ENCODE measurements at regions not wholly inside any gene's neighbourhood (a gene's known extent, or its start where the extent isn't known, plus 50 kb on each side); places are given as distances from the start of the nearest gene placed in this dataset.
"Not testable (repeated sequence)": the region's sequence is repeated elsewhere in the genome, so short reads cannot be mapped to it uniquely, and the experiment has no call there.

DNA sequence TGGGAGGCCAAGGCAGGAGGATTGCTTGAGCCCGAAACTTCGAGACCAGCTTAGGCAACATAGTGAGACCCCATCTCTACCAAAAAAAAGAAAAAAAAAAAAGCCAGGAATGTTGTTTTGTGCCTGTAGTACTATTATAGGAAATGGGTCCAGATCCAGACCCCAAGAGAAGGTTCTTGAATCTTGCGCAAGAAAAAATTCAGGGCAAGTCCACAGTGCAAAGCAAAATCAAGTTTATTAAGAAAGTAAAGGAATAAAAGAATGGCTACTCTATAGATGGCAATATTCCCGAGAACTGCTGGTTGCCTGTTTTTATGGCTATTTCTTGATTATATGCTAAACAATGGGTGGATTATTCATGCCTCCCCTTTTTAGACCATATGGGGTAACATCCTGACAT, 51.2 kb upstream of the RDX start:
- Mint-ChIP-seq H3K36me3 (ENCODE audit: low read depth) (peaks cover 13% of the 10 kb centered on the region), H3K27me3 (no peaks in the 10 kb centered on the region), H3K9me3 (peaks cover 15% of the 10 kb centered on the region), H3K27ac (peak overlapping the region; percentile 99), H3K4me1 (peaks cover 66% of the 10 kb centered on the region), H3K4me3 (no peak overlapping the region)
- intact Hi-C loops (cut with micrococcal nuclease) = loop anchor here (2.0 to 10.0 kb wide), 4 partner anchors 255 to 1587 kb away; partner anchors contain the start of genes DIXDC1 and ZC3H12C
- DNase-seq = no peak

DNA sequence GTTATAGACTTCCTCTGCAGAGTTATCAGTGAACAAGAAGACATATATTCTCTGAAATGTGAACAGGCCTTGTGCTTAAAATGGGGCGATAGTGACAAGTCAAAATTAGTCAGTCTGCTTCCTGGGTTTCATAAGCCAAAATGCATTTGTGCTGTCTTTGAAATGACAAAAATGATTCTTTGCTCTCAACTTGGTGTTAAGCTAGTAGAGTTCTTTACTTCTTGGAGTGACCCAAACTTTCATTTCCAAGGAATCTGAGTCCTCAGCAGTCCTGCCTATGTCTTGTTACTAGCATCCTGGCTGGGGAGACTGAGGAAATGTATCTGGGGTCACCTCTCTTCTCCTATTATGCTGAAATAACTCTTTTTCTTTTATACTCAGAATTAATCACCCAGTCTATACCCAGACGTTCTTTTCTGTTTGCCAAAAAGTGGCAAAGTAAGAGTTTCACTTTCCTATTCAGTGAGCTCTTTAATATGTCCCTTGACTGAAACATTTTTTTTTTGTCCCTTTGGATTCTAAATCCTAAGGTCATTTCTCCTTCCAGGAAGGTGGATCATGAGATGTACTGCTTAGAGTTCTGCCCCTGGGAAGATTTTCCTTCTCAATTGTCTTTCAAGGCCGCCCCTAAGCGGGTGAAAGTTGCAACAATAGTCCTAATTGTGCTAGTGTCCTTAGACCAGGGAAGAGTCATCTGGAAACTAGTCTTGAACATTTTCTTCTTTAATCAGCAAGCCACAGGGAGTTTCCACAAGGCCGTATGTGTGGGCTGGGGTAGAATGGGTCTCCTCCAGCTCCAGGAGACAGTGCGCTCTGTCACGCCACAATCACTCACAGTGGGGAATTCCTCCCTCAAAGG, 53.0 kb upstream of the RDX start:
- H3K36me3 Mint-ChIP-seq (ENCODE audit: low read depth) = peaks cover 4% of the 10 kb centered on the region
- peak overlapping the region; percentile 78 for H3K4me3 Mint-ChIP-seq
- DNase-seq = peak; percentile 88
- intact Hi-C loops (cut with micrococcal nuclease) = loop anchor here (1.0 to 10.0 kb wide), 11 partner anchors 8 to 1585 kb away; partner anchors contain the start of genes DIXDC1, FDX1, RDX and ZC3H12C
- H3K9me3 Mint-ChIP-seq = peaks cover 8% of the 10 kb centered on the region
- peak overlapping the region; percentile 99 for H3K27ac Mint-ChIP-seq
- no peaks in the 10 kb centered on the region for H3K27me3 Mint-ChIP-seq
- peaks cover 65% of the 10 kb centered on the region for H3K4me1 Mint-ChIP-seq

DNA sequence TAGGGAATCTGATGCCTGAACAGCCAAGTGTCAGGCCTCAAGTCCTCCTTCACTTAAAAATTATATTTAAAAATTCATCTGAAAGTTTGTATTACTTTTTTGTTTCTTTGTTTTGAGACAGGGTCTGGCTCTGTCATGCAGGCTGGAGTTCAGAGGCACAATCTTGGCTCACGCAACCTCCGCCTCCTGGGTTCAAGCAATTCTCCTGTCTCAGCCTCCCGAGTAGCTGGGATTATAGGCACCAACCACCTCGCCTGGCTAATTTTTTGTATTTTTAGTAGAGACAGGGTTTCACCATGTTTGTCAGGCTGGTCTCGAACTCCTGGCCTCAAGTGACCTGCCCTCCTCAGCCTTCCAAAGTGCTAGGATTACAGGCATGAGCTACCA, 53.6 kb upstream of the RDX start:
- H3K9me3 Mint-ChIP-seq; H3K27me3 Mint-ChIP-seq; H3K36me3 Mint-ChIP-seq (ENCODE audit: low read depth); DNase-seq: not testable (repeated sequence)
- Mint-ChIP-seq H3K4me3 (peak overlapping the region; percentile 78), H3K4me1 (peaks cover 67% of the 10 kb centered on the region), H3K27ac (peak overlapping the region; percentile 99)
- intact Hi-C loops (cut with micrococcal nuclease) = loop anchor here (1.0 to 10.0 kb wide), 11 partner anchors 7 to 1585 kb away; partner anchors contain the start of genes DIXDC1, FDX1, RDX and ZC3H12C

DNA sequence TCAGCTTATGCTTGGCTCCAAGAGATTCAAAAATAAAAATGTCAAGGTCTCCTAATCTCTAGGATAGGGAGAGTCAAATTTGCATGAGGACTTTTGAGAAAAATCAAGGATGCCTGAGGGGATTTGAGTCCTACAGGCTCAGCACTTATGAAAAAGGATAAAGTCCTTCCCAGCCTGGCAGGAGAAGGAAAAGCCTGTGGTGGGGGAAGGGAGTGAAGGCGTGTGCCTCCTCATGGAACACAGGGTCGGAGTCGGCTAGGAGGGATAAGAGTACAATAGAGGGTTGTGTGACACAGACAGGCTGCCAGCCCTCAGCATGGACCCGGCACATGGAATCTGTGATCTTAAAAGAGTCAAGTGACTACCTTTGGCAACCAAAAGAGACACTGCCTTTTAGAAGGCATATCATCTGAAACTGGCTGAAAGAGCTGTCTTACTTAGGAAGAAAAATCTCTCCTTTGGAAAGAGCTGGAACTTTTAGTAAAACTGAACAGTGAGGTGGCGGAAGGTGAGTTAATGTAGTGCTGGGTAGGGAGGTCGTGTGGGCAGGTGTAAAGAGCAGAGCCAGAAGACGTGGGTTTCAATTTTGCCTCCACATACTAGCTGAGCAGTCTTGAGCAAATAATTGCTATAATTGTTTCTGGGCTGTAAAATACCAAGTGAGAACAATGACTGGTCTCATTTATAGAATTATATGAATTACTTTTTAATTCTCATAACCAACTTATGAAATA, 58.8 kb upstream of the RDX start:
- Mint-ChIP-seq H3K4me3 (peak overlapping the region; percentile 9), H3K36me3 (ENCODE audit: low read depth) (no peaks in the 10 kb centered on the region), H3K9me3 (peaks cover 8% of the 10 kb centered on the region), H3K4me1 (peaks cover 36% of the 10 kb centered on the region), H3K27me3 (no peaks in the 10 kb centered on the region), H3K27ac (peak overlapping the region; percentile 68)
- intact Hi-C loops (cut with micrococcal nuclease) = no loop called here
- DNase-seq = no peak

DNA sequence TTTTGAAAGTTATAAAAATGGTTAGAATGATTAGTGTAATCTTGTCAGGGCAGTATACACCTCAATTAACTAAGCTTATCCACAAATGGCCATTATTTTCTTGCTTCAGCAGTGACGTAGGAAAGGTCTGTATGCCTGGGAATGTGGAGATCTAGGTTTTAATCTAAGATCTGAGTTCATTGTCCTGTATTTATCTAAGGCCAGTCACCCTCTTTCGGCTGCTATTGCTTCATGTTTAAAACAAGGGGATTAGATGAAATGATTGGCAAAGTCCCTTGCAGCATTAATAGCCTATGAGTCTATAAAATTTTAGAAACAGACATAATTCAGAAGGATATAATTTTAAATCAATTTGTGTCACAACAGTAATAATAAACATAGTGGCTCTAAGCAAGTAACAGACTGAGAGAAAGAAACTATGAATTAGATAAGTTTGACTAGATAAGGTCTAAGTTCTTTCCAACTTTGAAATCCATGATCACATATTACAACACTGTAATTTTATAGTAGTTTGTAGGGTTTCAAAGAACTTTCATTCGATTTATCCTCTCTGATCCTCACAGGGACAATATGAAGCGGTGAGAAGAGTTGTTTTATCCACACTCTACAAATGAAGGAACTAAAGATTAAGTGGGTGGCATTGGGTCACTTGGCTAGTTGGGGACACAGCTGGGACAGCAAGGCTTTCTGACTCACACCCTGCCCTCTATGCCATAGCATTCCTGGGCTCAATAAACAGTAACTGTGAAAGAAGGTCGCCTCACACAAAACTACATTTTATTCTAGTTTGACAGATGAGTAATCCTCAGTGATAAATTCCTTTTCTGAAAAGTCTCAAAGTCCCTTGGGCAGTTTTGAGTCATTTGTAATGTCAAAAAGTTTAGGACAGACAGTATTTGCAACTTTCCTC, 60.6 kb upstream of the RDX start:
- Mint-ChIP-seq H3K36me3 (ENCODE audit: low read depth) (no peaks in the 10 kb centered on the region), H3K9me3 (peaks cover 4% of the 10 kb centered on the region), H3K4me1 (peaks cover 23% of the 10 kb centered on the region), H3K27me3 (no peaks in the 10 kb centered on the region), H3K4me3 (peak overlapping the region; percentile 36), H3K27ac (peak overlapping the region; percentile 81)
- intact Hi-C loops (cut with micrococcal nuclease) = loop anchor here (1.0 kb wide), 1 partner anchor 8 kb away; no protein-coding TSS in a partner anchor
- DNase-seq = no peak

DNA sequence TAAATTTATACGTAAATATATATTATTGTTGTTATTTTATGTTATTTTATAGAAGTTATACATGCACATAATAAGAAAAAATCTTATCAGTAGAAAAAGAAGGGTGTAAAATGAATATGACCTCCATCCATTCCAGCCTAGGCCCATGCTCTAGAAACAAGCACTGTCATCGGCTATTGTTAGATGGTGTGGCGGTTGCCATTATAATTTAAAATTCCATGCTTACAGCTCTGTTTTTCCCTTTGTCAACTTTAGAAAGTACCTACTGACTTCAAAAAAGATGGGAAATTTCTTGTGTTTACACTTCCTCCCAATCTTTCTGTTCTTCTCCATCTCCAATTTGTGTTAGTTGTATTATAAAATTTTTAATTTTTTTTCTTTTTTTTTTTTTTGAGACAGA, 61.9 kb upstream of the RDX start:
- intact Hi-C loops (cut with micrococcal nuclease) = no loop called here
- H3K4me1 Mint-ChIP-seq = peaks cover 29% of the 10 kb centered on the region
- H3K9me3 Mint-ChIP-seq = peaks cover 4% of the 10 kb centered on the region
- no peak overlapping the region for H3K27ac Mint-ChIP-seq
- H3K36me3 Mint-ChIP-seq (ENCODE audit: low read depth) = no peaks in the 10 kb centered on the region
- H3K4me3 Mint-ChIP-seq = no peak overlapping the region
- H3K27me3 Mint-ChIP-seq = no peaks in the 10 kb centered on the region
- DNase-seq = no peak

DNA sequence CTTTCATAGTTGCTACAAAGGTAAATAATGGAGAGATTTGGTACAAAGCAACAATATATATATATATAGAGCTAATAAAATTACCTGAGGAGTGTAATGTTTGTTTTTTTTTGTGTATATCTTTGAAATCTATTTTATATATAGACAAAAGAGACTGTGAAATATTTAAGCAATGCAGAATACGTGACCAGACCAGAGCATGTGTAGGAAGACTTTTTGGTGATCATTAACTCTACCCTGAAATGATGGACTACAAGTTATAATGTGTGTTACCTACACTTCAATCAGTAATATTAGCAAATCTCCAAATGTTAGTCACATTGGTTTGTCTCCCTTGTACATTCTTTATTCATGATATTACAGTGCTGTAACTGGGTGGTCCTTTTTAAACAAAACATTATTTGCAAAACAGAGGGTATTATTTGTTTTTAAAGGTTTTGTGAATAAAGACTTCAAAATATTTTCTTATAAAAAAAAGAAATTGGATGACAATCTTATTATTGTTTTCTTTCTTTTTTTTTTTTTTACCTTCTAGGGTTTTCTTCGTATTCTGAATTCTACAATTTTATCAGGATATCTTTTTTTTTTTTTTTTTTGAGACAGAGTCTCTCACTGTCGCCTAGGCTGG, 64.5 kb upstream of the RDX start:
- intact Hi-C loops (cut with micrococcal nuclease); H3K9me3 Mint-ChIP-seq; DNase-seq; H3K27me3 Mint-ChIP-seq; H3K36me3 Mint-ChIP-seq (ENCODE audit: low read depth); H3K27ac Mint-ChIP-seq; H3K4me3 Mint-ChIP-seq: not testable (repeated sequence)
- peaks cover 20% of the 10 kb centered on the region for H3K4me1 Mint-ChIP-seq

DNA sequence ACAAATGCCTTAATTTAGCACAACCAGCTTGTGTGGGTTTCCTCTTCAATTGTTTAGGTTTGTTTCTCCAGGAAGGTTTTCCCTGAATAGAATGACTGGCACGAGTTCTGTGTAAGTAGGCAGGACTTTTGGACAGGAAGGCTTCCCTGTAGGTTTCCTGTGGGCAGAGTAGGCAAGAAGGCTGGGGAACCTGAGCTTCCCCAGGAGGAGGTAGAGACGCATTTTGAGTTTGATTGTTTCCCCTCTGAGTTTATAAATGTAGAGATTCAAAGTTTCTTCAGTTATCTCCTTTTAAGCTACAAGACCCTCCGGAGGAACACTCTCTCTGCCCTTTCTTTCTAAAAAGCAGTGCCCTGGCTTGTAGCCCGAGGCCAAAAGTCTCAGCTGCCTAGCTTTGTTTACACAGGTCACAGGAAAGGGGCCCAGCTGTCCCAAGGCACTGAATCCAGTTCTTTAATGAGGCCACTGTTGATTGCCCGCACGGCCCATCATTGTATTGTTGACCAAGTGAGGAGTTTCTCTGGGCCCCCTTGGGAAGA, 66.6 kb upstream of the RDX start:
- H3K4me1 Mint-ChIP-seq = peaks cover 13% of the 10 kb centered on the region
- no peaks in the 10 kb centered on the region for H3K27me3 Mint-ChIP-seq
- DNase-seq = no peak
- no peaks in the 10 kb centered on the region for H3K9me3 Mint-ChIP-seq
- H3K36me3 Mint-ChIP-seq (ENCODE audit: low read depth) = no peaks in the 10 kb centered on the region
- peak overlapping the region; percentile 8 for H3K4me3 Mint-ChIP-seq
- intact Hi-C loops (cut with micrococcal nuclease) = no loop called here
- H3K27ac Mint-ChIP-seq = peak overlapping the region; percentile 72

DNA sequence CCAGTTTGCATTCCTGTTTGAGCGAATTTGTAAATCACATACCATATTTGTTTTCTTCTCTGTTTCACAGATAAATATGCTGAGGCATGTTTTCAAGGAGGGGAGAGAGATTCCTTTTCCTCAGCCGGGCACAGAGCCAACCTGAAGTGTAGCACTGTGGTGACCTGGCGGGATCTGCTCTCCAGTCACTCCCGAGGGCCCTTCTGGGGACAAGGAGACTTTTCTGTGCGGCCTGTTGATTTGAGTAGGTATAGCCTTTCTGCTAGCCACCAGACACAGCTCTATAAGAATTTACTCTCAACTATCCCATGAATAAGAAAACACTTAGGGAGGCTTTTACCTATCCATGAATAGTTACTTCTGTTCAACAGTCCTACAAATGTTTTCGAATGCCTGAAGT, 63.5 kb upstream of the FDX1 start:
- Mint-ChIP-seq H3K9me3 (no peaks in the 10 kb centered on the region), H3K4me1 (peaks cover 14% of the 10 kb centered on the region), H3K27me3 (no peaks in the 10 kb centered on the region), H3K27ac (no peak overlapping the region), H3K4me3 (no peak overlapping the region), H3K36me3 (ENCODE audit: low read depth) (no peaks in the 10 kb centered on the region)
- intact Hi-C loops (cut with micrococcal nuclease) = no loop called here
- DNase-seq = no peak

DNA sequence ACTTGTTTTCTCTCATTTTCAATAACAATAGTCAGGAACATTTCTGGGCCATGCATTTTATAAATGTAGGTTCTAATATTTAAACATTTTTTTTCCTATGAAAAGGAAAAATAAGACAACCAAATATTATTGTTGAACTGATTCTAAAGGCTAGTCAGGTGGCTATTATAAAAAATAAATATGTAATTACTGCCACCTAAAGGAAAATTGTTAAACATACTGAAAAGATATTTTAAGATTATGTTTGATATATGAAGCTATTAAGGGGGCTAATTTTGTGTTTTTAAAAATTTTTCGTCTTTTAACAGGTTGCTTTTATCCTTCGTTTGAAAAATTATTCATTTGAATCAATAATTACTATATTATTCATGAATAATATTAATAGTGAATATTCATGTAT, 62.2 kb upstream of the FDX1 start:
- no peak for DNase-seq
- intact Hi-C loops (cut with micrococcal nuclease) = no loop called here
- no peaks in the 10 kb centered on the region for H3K9me3 Mint-ChIP-seq
- no peak overlapping the region for H3K4me3 Mint-ChIP-seq
- no peaks in the 10 kb centered on the region for H3K36me3 Mint-ChIP-seq (ENCODE audit: low read depth)
- H3K4me1 Mint-ChIP-seq = peaks cover 14% of the 10 kb centered on the region
- no peaks in the 10 kb centered on the region for H3K27me3 Mint-ChIP-seq
- H3K27ac Mint-ChIP-seq = no peak overlapping the region

DNA sequence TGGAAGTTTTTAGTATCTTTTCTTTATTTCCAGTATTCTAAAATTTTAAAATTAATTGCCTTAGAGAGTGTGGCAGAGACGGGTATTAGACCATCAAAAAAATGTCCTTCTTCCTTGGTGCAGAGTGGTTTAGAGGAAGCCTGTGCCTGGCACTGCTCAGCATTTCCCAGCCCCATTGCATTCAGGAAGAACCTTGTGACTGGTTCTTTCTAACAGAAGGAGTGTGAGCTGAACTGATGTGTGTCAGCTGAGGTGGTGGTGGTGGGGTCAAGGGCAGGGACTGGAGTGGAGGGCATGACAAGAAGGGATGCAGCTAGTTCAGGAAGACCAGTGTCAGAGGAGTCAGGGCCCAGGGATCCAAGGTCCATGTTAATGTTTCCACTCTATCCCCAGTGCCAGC, 58.7 kb upstream of the FDX1 start:
- Mint-ChIP-seq H3K4me3 (no peak overlapping the region), H3K9me3 (no peaks in the 10 kb centered on the region), H3K36me3 (ENCODE audit: low read depth) (no peaks in the 10 kb centered on the region), H3K27ac (no peak overlapping the region), H3K27me3 (no peaks in the 10 kb centered on the region), H3K4me1 (peaks cover 23% of the 10 kb centered on the region)
- no peak for DNase-seq
- intact Hi-C loops (cut with micrococcal nuclease) = loop anchor here (5.0 kb wide), 1 partner anchor 279 kb away; the partner anchor contains the start of gene ZC3H12C

DNA sequence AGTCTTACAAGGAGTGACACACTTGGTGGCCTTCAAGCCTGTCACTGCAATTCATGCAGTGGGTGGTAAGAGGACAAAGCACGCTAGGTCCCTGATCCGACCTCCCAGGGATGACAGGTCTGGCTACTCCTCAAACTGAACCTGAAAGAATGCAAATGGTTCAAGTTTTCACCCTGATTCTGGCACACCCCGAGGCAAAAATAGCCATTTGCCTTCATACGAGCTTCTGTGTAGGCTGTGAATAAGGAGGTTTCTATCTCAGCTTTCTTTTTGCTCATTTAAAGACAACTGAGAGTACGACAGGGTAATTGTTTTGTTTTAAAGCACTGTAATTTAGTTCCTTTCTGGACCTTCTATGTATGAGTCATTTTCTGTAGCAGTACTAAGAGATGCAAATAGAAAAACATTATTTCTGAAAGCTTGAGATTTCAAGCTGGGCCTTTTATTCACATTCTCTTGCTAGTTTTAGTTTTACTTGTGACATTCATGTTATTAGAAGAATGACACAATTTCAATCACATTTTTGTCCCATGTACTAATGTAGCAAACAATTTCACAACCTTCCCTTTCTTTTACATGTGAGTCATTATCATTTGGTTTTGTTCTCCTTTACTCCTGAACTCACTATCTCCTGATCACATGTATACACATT, 56.6 kb upstream of the FDX1 start:
- Mint-ChIP-seq H3K9me3 (no peaks in the 10 kb centered on the region), H3K27me3 (no peaks in the 10 kb centered on the region), H3K27ac (peak overlapping the region; percentile 91), H3K4me1 (peaks cover 26% of the 10 kb centered on the region), H3K36me3 (ENCODE audit: low read depth) (no peaks in the 10 kb centered on the region), H3K4me3 (peak overlapping the region; percentile 44)
- peak; percentile 64 for DNase-seq
- intact Hi-C loops (cut with micrococcal nuclease) = loop anchor here (1.0 to 5.0 kb wide), 7 partner anchors 24 to 281 kb away; partner anchors contain the start of genes FDX1 and ZC3H12C

Measured in activated CD4-positive, alpha-beta T cell treated with anti-CD3 and anti-CD28 coated beads, Interleukin-2, amount 10 ng/mL, durations not matched to agents 24 days and 14 days (primary cell).